Immature natural killer cell (primary cell): ENCODE measurements at regions not wholly inside any gene's neighbourhood (a gene's known extent, or its start where the extent isn't known, plus 50 kb on each side); places are given as distances from the start of the nearest gene placed in this dataset.

Experiments
- DNase-seq, 3 donors: peaks; one replicate each; pipeline ENCODE4 v3.0.0; 2022; ENCODE audit warnings: mixed read lengths in 1 of 3
- H3K27ac Mint-ChIP-seq, 6 donors: one replicate each; pipeline ENCODE4 v1.8.0; 2020; ENCODE audit warnings: mixed read lengths in 6 of 6, mild to moderate bottlenecking in 5 of 6, inconsistent platforms in 4 of 6, moderate library complexity in 3 of 6
- H3K27me3 Mint-ChIP-seq, 3 donors: one replicate each; pipeline ENCODE4 v1.8.0; 2020 to 2021; ENCODE audit warnings: low read depth in 3 of 3, mild to moderate bottlenecking in 3 of 3, mixed read lengths in 3 of 3, moderate library complexity in 3 of 3, inconsistent platforms in 1 of 3
- H3K36me3 Mint-ChIP-seq, 3 donors: one replicate each; pipeline ENCODE4 v1.8.0; 2020; ENCODE audit warnings: mixed read lengths in 3 of 3, inconsistent platforms in 2 of 3, mild to moderate bottlenecking in 2 of 3
- H3K4me1 Mint-ChIP-seq, 2 donors: one replicate each; pipeline ENCODE4 v1.8.0; 2020; ENCODE audit warnings: inconsistent platforms in 2 of 2, mild to moderate bottlenecking in 2 of 2, mixed read lengths in 2 of 2, moderate library complexity in 1 of 2
- H3K4me3 Mint-ChIP-seq, 5 donors: one replicate each; pipeline ENCODE4 v1.8.0; 2020; ENCODE audit warnings: mild to moderate bottlenecking in 5 of 5, mixed read lengths in 5 of 5, inconsistent platforms in 3 of 5, moderate library complexity in 3 of 5
- H3K9me3 Mint-ChIP-seq, 6 donors: one replicate each; pipeline ENCODE4 v1.8.0; 2020; ENCODE audit warnings: mild to moderate bottlenecking in 6 of 6, mixed read lengths in 6 of 6, inconsistent platforms in 4 of 6, moderate library complexity in 3 of 6

GRCh38 chr14:66041582-66041981, 444.6 kb upstream of the CCDC196 start:
- peaks cover 0 to 4% (median 2%) of the 10 kb centered on the region in 3 donors for H3K27me3 Mint-ChIP-seq
- no peaks in the 10 kb centered on the region for H3K9me3 Mint-ChIP-seq
- no peak overlapping the region for H3K27ac Mint-ChIP-seq
- no peak overlapping the region for H3K4me3 Mint-ChIP-seq
- no peaks in the 10 kb centered on the region for H3K36me3 Mint-ChIP-seq
- no peaks in the 10 kb centered on the region for H3K4me1 Mint-ChIP-seq
- DNase-seq, result no peak

DNA sequence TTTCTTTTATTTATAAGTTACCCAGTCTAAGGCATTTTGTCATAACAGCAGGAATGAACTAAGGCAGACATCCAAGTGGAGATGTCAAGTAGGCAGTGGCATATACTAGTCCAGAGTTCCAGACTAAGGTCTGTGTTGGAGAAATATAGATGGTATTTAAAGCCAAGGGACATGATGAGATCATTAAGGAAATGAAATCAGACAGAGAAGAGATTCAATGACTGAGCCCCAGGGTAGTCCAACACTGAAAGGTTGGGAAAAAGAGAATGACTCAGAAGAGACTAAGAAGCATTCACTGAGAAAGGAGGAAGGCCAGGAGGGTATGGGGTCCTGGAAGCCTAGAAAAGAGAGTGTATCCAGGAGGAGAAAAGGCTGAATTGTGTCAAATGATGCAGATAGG, 442.2 kb upstream of the CCDC196 start:
- no peaks in the 10 kb centered on the region for H3K9me3 Mint-ChIP-seq
- H3K4me3 Mint-ChIP-seq, result no peak overlapping the region
- H3K27ac Mint-ChIP-seq, result no peak overlapping the region
- H3K4me1 Mint-ChIP-seq, result no peaks in the 10 kb centered on the region
- no peak for DNase-seq
- H3K27me3 Mint-ChIP-seq, result peaks cover 1 to 7% (median 2%) of the 10 kb centered on the region in 3 donors
- H3K36me3 Mint-ChIP-seq, result no peaks in the 10 kb centered on the region

- no peaks in the 10 kb centered on the region for H3K9me3 Mint-ChIP-seq
- no peaks in the 10 kb centered on the region for H3K4me1 Mint-ChIP-seq
- DNase-seq, result no peak
- H3K4me3 Mint-ChIP-seq, result no peak overlapping the region
- no peak overlapping the region for H3K27ac Mint-ChIP-seq
- H3K27me3 Mint-ChIP-seq, result peaks cover 2 to 5% (median 2%) of the 10 kb centered on the region in 3 donors
- H3K36me3 Mint-ChIP-seq, result no peaks in the 10 kb centered on the region
These were observed 440.6 kb upstream of the CCDC196 start for GRCh38 chr14:66045572-66046021.

GRCh38 chr14:66046035-66046434, 440.1 kb upstream of the CCDC196 start:
- no peak overlapping the region for H3K4me3 Mint-ChIP-seq
- H3K27me3 Mint-ChIP-seq, result peaks cover 2 to 5% (median 2%) of the 10 kb centered on the region in 3 donors
- DNase-seq, result no peak
- H3K9me3 Mint-ChIP-seq, result no peaks in the 10 kb centered on the region
- no peaks in the 10 kb centered on the region for H3K4me1 Mint-ChIP-seq
- no peaks in the 10 kb centered on the region for H3K36me3 Mint-ChIP-seq
- H3K27ac Mint-ChIP-seq, result no peak overlapping the region

DNA sequence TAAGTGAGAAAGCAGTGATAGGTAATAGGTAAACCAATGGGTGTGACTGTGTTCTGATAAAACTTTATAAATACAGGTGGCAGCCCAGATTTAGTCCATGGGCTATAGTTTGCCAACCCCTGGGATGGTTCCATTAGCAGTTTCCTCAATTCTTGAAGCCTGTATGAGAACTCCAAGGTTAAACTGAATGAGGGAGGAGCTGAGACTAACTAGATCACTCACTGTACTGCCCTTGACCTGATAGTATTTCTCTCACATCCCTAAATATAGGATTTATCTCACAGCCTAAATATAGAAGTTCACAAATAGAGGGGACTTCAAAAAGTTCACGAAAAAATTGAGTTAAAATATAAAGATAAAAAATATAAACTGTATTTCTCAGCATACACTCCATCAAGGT, 439.6 kb upstream of the CCDC196 start:
- no peak for DNase-seq
- H3K4me1 Mint-ChIP-seq, result no peaks in the 10 kb centered on the region
- H3K9me3 Mint-ChIP-seq, result no peaks in the 10 kb centered on the region
- H3K27ac Mint-ChIP-seq, result no peak overlapping the region
- no peaks in the 10 kb centered on the region for H3K36me3 Mint-ChIP-seq
- peaks cover 2 to 5% (median 2%) of the 10 kb centered on the region in 3 donors for H3K27me3 Mint-ChIP-seq
- no peak overlapping the region for H3K4me3 Mint-ChIP-seq

DNA sequence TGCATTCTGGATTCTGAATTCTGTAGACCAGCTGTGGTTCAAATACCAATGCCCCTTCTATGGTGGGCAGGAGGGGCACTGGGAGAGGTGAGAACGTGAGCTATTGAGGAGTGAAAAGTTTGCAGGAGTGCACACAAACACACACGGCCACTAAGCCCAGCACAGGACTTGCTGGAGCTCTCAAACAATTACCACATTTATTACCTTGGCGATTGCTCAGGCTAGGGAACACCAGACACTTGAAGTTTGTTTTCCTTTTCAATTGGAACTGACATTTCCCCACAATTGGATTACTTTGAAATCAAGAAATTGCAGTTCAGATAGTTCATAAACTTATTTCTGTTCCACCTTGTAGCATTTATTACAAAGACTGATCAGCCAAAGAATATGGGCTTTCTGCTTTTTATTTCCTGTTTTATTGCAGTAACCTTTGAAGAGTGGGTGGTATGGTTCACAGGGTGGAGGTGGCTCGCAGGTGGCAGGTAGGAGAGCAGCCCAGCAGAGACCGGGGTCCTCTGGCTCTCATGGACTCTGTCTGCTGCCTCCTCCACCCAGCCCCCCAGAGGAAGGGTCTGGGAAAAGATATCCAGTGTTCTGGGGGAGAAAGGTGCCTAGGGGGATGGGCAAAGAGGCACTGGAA, 429.8 kb upstream of the CCDC196 start:
- DNase-seq, result no peak
- H3K4me1 Mint-ChIP-seq, result no peaks in the 10 kb centered on the region
- no peak overlapping the region for H3K27ac Mint-ChIP-seq
- H3K4me3 Mint-ChIP-seq, result no peak overlapping the region
- no peaks in the 10 kb centered on the region for H3K9me3 Mint-ChIP-seq
- H3K36me3 Mint-ChIP-seq, result no peaks in the 10 kb centered on the region
- peaks cover 1 to 2% (median 2%) of the 10 kb centered on the region in 3 donors for H3K27me3 Mint-ChIP-seq

DNA sequence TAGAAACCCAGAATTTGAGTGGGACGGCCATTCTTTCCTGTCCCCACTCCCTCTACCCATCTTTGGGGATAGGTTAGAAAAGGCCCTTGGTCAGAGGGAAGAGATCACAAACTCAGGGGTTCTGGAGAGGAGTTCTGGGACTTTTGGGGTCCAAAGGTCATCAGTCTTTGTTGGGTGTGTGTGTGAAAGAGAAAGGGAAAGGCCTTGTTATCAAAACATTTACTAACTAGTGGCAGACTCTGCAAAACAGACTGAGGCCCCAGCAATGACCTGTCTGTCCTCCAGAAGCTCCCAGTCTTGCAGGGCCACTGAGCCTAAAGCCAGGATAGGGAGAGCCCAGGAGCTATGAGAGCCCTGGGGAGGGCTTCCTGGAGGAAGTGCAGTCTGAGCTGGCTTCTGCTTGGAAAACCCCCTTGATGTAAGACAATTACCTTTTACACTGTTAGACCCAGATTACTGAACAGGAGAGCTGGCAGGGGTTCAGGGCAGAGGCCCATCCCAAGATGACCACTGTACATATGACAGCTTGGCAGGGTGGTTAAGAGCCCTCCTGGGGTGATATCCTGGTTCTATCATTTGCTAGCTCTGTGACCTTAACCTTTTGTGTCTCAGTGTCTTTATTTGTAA, 429.1 kb upstream of the CCDC196 start:
- Mint-ChIP-seq H3K4me3 (no peak overlapping the region), H3K4me1 (no peaks in the 10 kb centered on the region), H3K27me3 (peaks cover 1 to 2% (median 2%) of the 10 kb centered on the region in 3 donors), H3K9me3 (no peaks in the 10 kb centered on the region), H3K27ac (no peak overlapping the region), H3K36me3 (no peaks in the 10 kb centered on the region)
- no peak for DNase-seq

- Mint-ChIP-seq H3K36me3 (no peaks in the 10 kb centered on the region), H3K9me3 (no peaks in the 10 kb centered on the region), H3K27me3 (peaks cover 0 to 4% (median 2%) of the 10 kb centered on the region in 3 donors), H3K4me1 (no peaks in the 10 kb centered on the region), H3K4me3 (no peak overlapping the region), H3K27ac (peak overlapping the region in 1 of 6 donors; percentile 5)
- DNase-seq, result no peak
These were observed 421.0 kb upstream of the CCDC196 start for GRCh38 chr14:66065188-66065587.

DNA sequence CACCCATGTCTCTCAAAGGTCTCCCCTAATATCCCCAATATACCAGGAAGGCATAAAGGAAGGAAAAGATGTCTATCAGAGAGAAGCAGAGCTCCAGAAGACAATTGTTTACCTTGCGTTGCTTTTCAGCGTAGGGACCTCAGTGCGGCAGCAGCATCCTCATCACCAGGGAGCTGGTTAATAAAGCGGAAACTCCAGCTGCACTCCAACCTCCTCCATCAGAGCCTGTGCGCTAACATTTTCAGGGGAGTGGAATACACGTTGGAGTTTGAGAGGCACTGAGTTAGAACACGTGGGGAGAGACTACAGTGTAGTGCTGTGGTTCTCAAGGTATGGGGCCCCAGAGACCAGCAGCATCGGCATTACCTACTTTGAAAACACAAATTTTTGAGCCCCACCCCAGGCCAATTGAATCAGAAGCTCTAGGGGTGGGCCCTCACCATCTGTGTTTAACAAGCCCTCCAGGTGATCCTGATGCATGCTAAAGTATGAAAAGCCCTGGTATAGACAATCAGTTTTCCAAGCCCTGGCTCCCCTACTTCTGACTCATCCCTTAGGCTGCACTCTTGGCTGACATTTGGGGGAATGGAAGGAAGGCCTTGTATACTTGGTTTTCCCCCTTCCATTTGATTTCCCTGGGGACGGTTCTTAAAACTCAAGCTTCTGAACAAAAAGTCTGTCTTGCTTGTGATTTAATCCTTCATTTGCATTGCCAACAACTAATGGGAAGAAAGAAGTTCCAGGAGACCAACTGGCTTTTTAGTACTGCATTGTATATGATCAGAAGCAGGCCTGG, 419.0 kb upstream of the CCDC196 start:
- no peaks in the 10 kb centered on the region for H3K9me3 Mint-ChIP-seq
- H3K27me3 Mint-ChIP-seq, result peaks cover 2 to 8% (median 4%) of the 10 kb centered on the region in 3 donors
- H3K36me3 Mint-ChIP-seq, result no peaks in the 10 kb centered on the region
- H3K4me1 Mint-ChIP-seq, result no peaks in the 10 kb centered on the region
- H3K27ac Mint-ChIP-seq, result no peak overlapping the region
- H3K4me3 Mint-ChIP-seq, result no peak overlapping the region
- no peak for DNase-seq

DNA sequence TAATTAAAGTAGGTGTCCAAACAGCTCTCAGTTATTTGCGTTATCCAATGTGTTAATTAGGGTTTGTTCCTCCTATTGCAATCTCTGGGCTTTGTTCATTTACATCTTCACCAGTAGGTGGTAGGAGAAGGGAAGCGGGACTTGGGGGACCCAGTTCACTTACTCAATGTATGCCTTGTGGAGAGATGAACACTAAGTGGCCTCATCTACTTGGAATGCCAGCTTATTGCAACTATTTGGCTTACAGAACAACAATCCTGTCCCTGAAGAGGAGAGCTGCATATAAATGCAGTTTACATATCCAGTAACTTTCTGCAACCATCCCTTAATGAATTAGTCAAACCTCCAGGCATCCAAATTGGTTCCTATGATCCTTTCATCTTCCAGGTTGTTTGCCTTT, 417.1 kb upstream of the CCDC196 start:
- Mint-ChIP-seq H3K4me1 (no peaks in the 10 kb centered on the region), H3K27me3 (peaks cover 2 to 8% (median 4%) of the 10 kb centered on the region in 3 donors), H3K27ac (no peak overlapping the region), H3K36me3 (no peaks in the 10 kb centered on the region), H3K9me3 (no peaks in the 10 kb centered on the region), H3K4me3 (no peak overlapping the region)
- DNase-seq, result no peak

- H3K4me3 Mint-ChIP-seq, result no peak overlapping the region
- H3K27ac Mint-ChIP-seq, result no peak overlapping the region
- no peak for DNase-seq
- no peaks in the 10 kb centered on the region for H3K9me3 Mint-ChIP-seq
- peaks cover 2 to 8% (median 4%) of the 10 kb centered on the region in 3 donors for H3K27me3 Mint-ChIP-seq
- H3K36me3 Mint-ChIP-seq, result no peaks in the 10 kb centered on the region
- H3K4me1 Mint-ChIP-seq, result no peaks in the 10 kb centered on the region
These were observed 416.2 kb upstream of the CCDC196 start for GRCh38 chr14:66069830-66070541.

DNA sequence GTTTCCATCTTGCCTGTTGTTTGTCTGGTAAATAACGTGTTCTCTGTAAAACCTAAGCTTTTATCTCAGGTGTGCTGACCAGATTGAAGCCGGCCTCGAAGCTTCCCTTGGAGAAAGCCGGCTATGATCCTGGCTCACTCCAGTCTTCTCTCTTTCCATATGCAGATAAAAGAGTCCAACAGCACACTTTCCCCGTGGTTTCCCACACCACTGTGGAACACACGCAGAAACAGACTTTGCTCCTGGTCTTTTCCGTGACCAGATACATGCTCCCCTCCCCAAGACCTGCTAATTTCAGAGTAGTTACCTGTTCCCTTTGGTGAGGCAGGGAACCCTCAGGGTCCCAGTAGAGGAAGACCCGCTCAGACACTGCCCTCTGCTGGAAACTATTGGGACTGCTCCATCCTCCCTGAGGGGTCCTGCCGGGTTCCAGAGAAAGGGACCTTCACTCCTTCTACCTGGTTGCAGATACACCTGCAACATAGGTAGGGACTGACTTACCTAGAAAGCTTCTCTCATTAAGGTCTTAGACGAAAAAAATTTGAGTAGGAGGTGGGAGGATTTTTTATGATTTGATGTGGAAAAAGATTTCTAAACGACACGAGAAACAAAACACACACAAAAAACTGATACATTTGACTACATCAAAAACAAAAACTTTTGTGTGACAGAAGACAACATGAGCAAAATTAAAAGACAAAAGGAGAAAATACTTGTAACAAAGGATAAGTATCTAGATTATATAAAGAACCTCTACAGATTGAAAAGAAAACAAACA, 415.4 kb upstream of the CCDC196 start:
- Mint-ChIP-seq H3K4me1 (no peaks in the 10 kb centered on the region), H3K9me3 (no peaks in the 10 kb centered on the region), H3K27me3 (peaks cover 2 to 8% (median 4%) of the 10 kb centered on the region in 3 donors), H3K27ac (no peak overlapping the region), H3K4me3 (no peak overlapping the region), H3K36me3 (no peaks in the 10 kb centered on the region)
- DNase-seq, result peak; percentile 22 to 57 (median 47)
